ENCODE measurements at regions not wholly inside any gene's neighbourhood (a gene's known extent, or its start where the extent isn't known, plus 50 kb on each side); places are given as distances from the start of the nearest gene placed in this dataset.

DNA sequence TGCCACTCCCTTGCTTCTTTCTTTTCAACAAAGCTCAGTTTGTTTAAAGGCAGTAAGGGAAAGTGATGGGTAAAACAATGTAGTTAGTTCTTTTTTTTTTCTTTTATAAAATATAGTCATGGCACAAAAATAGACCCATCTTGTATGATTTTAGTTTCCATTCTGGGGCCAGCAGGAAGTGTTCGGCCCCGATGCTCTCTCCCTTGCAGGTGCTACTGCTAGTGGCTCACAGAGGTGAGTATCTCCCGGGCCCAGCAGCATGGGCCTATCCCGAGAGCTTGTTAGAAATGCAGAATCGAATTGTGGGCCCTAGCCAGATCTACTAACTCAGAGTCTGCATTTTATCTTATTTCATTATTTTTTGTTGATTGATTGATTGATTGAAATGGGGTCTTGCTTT is 78.7 kb downstream of the SYNE3 start:
- Histone ChIP-seq H3K27ac (no peak overlapping the region), H3K36me3 (peaks cover 91% of the 10 kb centered on the region), H3K27me3 (ENCODE audit: low read depth) (no peaks in the 10 kb centered on the region), H3K4me1 (peaks cover 5% of the 10 kb centered on the region), H3K4me3 (no peak overlapping the region), H3K9me3 (no peaks in the 10 kb centered on the region)
- intact Hi-C loops (cut with DNase I): no loop called here
- DNase-seq (no peak), ATAC-seq (no peak)
- TF ChIP-seq, protein P1, sequence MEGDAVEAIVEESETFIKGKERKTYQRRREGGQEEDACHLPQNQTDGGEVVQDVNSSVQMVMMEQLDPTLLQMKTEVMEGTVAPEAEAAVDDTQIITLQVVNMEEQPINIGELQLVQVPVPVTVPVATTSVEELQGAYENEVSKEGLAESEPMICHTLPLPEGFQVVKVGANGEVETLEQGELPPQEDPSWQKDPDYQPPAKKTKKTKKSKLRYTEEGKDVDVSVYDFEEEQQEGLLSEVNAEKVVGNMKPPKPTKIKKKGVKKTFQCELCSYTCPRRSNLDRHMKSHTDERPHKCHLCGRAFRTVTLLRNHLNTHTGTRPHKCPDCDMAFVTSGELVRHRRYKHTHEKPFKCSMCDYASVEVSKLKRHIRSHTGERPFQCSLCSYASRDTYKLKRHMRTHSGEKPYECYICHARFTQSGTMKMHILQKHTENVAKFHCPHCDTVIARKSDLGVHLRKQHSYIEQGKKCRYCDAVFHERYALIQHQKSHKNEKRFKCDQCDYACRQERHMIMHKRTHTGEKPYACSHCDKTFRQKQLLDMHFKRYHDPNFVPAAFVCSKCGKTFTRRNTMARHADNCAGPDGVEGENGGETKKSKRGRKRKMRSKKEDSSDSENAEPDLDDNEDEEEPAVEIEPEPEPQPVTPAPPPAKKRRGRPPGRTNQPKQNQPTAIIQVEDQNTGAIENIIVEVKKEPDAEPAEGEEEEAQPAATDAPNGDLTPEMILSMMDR (IDR thresholded peaks at IDR 0.05): no peak

DNA sequence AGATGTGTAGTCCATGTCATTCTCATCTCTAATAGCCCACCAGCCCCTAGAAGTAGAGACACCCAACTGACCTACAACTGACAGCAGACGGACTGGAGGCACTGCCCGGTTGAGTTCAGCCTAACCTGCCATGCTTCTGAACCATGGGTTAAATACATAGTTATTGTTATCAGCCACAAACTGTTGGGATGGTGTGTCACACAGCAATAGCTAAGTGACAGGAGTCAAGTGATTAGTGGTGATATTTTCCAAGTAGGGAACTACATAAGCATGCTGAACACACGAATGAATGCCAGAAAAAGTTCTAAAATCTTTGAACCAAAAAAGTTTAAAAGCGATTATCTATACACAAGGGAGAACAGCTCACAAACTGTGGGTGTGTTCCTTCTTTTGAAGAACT is 80.1 kb downstream of the SYNE3 start:
- Histone ChIP-seq H3K27ac (no peak overlapping the region), H3K4me1 (no peaks in the 10 kb centered on the region), H3K9me3 (no peaks in the 10 kb centered on the region), H3K4me3 (no peak overlapping the region), H3K36me3 (peaks cover 94% of the 10 kb centered on the region), H3K27me3 (ENCODE audit: low read depth) (no peaks in the 10 kb centered on the region)
- TF ChIP-seq, protein P1 (IDR thresholded peaks at IDR 0.05): no peak
- intact Hi-C loops (cut with DNase I): no loop called here
- no peak for ATAC-seq
- no peak for DNase-seq

DNA sequence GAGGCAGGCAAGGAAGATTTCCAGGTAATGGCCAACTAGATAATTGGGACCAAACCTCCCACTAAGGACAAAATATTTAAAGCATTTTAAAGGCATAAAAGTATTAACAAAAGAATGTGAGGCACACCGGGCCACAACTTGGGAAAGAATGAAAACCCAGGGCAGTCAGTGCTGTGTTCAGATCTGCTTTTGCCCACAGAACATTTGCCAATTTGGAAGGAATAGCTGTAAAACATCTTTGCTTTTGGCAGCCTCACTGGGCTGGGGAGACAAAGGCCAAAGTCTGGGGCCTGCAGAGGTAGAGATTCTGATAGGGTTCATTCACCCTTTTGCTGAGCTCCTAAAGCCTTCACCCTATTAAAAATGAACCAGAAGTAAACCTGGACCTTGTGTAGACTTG is 82.3 kb downstream of the SYNE3 start:
- H3K27ac ChIP-seq: no peak overlapping the region
- H3K4me3 ChIP-seq: no peak overlapping the region
- DNase-seq: no peak
- intact Hi-C loops (cut with DNase I): no loop called here
- ATAC-seq: no peak
- no peaks in the 10 kb centered on the region for H3K4me1 ChIP-seq
- H3K27me3 ChIP-seq (ENCODE audit: low read depth): no peaks in the 10 kb centered on the region
- H3K36me3 ChIP-seq: peaks cover 87% of the 10 kb centered on the region
- no peaks in the 10 kb centered on the region for H3K9me3 ChIP-seq
- TF ChIP-seq, protein P1 (IDR thresholded peaks at IDR 0.05): no peak

DNA sequence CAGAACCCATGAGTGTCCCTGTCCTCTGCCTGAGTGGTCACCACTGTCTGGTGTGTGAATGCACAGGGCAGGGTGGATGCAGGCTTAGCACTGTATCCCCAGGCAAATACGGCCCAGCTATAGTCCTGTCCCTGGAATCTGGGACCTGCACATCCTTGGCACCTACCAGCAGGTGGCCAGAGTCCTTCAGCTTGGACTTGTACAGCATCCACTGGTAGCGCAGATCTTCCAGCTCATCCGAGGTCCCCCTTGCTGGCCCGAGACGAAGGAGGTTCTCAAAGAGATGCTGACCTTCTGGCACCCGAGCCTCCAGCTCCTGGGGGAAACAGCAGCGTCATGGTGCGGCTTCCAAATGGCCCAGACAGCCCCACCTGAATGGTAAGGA is 83.4 kb downstream of the SYNE3 start:
- DNase-seq (no peak), ATAC-seq (no peak)
- intact Hi-C loops (cut with DNase I): no loop called here

DNA sequence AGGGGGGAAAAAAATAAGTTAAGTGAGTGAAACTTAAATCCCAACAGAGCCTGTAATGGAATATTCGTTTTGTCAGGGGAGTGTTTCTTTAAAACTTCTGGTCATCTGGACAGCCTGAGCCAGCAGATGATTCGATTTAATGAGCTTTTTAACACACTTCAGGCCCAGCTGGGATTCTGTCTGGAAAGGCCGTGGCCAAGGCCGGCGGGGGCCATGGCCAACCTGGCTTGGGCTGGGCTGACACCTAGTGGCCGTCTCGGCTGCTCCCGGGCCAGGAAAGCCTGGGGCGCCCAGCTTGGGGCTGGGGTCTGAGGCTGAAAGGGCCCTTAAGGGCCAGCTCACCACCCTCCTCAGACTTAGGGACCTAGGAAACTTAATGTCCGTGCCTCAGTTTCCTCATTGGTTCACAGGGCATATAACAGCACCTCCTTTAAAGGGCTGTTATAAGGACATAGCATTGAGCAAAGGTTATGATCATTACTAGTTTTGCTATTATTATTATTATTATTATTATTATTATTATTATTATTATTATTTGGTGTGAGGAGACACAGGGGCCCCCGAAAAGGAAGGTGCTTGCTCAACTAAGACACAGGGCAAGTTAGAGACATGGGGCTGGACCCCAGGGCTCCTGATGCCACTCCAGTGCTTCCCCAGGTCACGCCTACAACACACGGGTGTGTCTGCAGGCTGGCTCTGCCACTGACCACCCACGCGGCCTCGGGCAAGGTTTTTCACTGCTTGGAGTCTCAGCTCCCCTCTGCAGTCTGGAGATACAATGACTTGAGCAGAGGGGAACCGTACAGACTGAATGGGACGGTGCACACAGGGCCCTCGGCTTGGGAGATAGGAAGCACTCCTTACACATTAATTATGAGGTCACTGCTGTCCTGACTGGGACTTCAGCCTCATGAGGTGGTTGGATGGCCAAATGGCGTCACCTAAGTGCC is 84.0 kb downstream of the SYNE3 start:
- no peaks in the 10 kb centered on the region for H3K9me3 ChIP-seq
- H3K4me3 ChIP-seq: no peak overlapping the region
- no peaks in the 10 kb centered on the region for H3K27me3 ChIP-seq (ENCODE audit: low read depth)
- H3K4me1 ChIP-seq: no peaks in the 10 kb centered on the region
- DNase-seq (no peak), ATAC-seq (peak; percentile 76 to 79)
- peaks cover 82% of the 10 kb centered on the region for H3K36me3 ChIP-seq
- no peak overlapping the region for H3K27ac ChIP-seq
- intact Hi-C loops (cut with DNase I): no loop called here
- TF ChIP-seq, protein P1 (IDR thresholded peaks at IDR 0.05): peak; percentile 59

More for the DNA sequence above, 83.4 kb downstream of the SYNE3 start:
- no peak overlapping the region for H3K4me3 ChIP-seq
- H3K36me3 ChIP-seq: peaks cover 85% of the 10 kb centered on the region
- TF ChIP-seq, protein P1 (IDR thresholded peaks at IDR 0.05): no peak
- no peaks in the 10 kb centered on the region for H3K27me3 ChIP-seq (ENCODE audit: low read depth)
- H3K27ac ChIP-seq: no peak overlapping the region
- no peaks in the 10 kb centered on the region for H3K4me1 ChIP-seq
- H3K9me3 ChIP-seq: no peaks in the 10 kb centered on the region

Data from lower lobe of right lung (tissue), 2 donors.